ENCODE measurements at regions not wholly inside any gene's neighbourhood (a gene's known extent, or its start where the extent isn't known, plus 50 kb on each side); places are given as distances from the start of the nearest gene placed in this dataset.

DNA sequence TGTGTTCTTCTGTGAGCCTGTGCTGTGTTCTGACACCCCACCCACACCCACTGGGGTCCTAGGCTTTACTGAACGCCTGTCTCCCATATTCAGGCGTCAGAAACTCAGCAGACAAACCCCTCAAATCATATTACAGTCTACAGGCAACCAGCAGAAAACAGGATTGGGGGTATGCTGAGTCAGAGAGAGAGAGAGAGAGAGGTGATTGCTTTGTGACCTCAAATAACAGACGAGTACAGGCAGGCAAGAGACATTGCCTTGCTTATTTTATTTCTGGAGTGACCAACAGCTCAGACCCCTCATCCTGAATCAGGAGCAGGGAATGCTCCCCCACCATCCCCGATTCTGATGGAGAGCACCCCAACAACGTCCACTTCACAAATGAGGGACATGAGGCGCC, 473.9 kb downstream of the PMP22 start:
- Mint-ChIP-seq H3K4me3 (ENCODE audit: low read depth, unreplicated experiment) (no peak overlapping the region), H3K27ac (ENCODE audit: unreplicated experiment) (no peak overlapping the region)

GRCh38 chr17:14790521-14790920, 474.6 kb downstream of the PMP22 start:
- no peaks in the 10 kb centered on the region for H3K4me1 Mint-ChIP-seq (ENCODE audit: low read depth, unreplicated experiment)
- BruUV-seq (replicated peaks) = no TSS peak
- no peak for DNase-seq
- intact Hi-C loops (cut with micrococcal nuclease; ENCODE audit: unreplicated experiment) = no loop called here
- no peak for TF ChIP-seq CTCF (IDR thresholded peaks at IDR 0.05; ENCODE audit: unreplicated experiment)
- H3K27ac Mint-ChIP-seq (ENCODE audit: unreplicated experiment) = no peak overlapping the region
- peaks cover 8% of the 10 kb centered on the region for H3K9me3 Mint-ChIP-seq (ENCODE audit: low read depth, unreplicated experiment)
- no peaks in the 10 kb centered on the region for H3K27me3 Mint-ChIP-seq (ENCODE audit: unreplicated experiment)
- CTCF ChIA-PET = interaction anchor here (0.7 kb wide), 1 partner anchor 17 kb away, joined by 3 read pairs; no protein-coding TSS in a partner anchor
- no peaks in the 10 kb centered on the region for H3K36me3 Mint-ChIP-seq (ENCODE audit: insufficient read depth, unreplicated experiment)
- H3K4me3 Mint-ChIP-seq (ENCODE audit: low read depth, unreplicated experiment) = no peak overlapping the region

More for the DNA sequence above, 473.9 kb downstream of the PMP22 start:
- Mint-ChIP-seq H3K4me1 (ENCODE audit: low read depth, unreplicated experiment) (no peaks in the 10 kb centered on the region), H3K36me3 (ENCODE audit: insufficient read depth, unreplicated experiment) (no peaks in the 10 kb centered on the region), H3K9me3 (ENCODE audit: low read depth, unreplicated experiment) (peaks cover 8% of the 10 kb centered on the region), H3K27me3 (ENCODE audit: unreplicated experiment) (no peaks in the 10 kb centered on the region)
- TF ChIP-seq CTCF (IDR thresholded peaks at IDR 0.05; ENCODE audit: unreplicated experiment) = no peak
- no TSS peak for BruUV-seq (replicated peaks)
- intact Hi-C loops (cut with micrococcal nuclease; ENCODE audit: unreplicated experiment) = no loop called here
- CTCF ChIA-PET = no interaction called here
- DNase-seq = no peak

GRCh38 chr17:14784997-14785696, 480.0 kb downstream of the PMP22 start:
- BruUV-seq (replicated peaks) = no TSS peak
- CTCF ChIA-PET = no interaction called here
- no peaks in the 10 kb centered on the region for H3K27me3 Mint-ChIP-seq (ENCODE audit: unreplicated experiment)
- TF ChIP-seq CTCF (IDR thresholded peaks at IDR 0.05; ENCODE audit: unreplicated experiment) = no peak
- intact Hi-C loops (cut with micrococcal nuclease; ENCODE audit: unreplicated experiment) = loop anchor here (10.0 kb wide), 1 partner anchor 1190 kb away; no protein-coding TSS in a partner anchor
- H3K9me3 Mint-ChIP-seq (ENCODE audit: low read depth, unreplicated experiment) = peaks cover 4% of the 10 kb centered on the region
- H3K36me3 Mint-ChIP-seq (ENCODE audit: insufficient read depth, unreplicated experiment) = no peaks in the 10 kb centered on the region
- H3K4me1 Mint-ChIP-seq (ENCODE audit: low read depth, unreplicated experiment) = no peaks in the 10 kb centered on the region
- peak; percentile 16 for DNase-seq
- H3K27ac Mint-ChIP-seq (ENCODE audit: unreplicated experiment) = no peak overlapping the region
- no peak overlapping the region for H3K4me3 Mint-ChIP-seq (ENCODE audit: low read depth, unreplicated experiment)

DNA sequence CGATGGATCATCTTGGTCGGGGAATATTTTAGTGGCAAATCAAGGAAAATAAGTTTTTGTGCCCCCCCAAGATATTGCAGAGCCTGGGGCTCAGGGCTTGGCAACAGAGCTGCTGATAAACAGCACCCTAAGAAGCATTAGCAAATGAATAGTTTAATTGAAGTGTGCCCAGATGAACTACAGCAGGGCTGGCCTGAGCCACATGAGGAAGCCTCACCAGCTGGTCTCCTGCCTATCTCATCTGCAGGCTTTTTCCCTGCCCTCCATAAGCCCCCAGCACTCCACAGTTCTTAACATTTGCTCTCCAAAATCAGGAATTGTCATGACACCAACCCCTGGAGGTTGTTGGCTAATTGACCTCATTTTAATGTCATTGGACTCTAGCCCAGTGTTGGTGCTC, 480.2 kb downstream of the HS3ST3B1 start:
- no TSS peak for BruUV-seq (replicated peaks)
- Mint-ChIP-seq H3K4me3 (ENCODE audit: low read depth, unreplicated experiment) (no peak overlapping the region), H3K9me3 (ENCODE audit: low read depth, unreplicated experiment) (no peaks in the 10 kb centered on the region), H3K27me3 (ENCODE audit: unreplicated experiment) (no peaks in the 10 kb centered on the region), H3K4me1 (ENCODE audit: low read depth, unreplicated experiment) (no peaks in the 10 kb centered on the region), H3K36me3 (ENCODE audit: insufficient read depth, unreplicated experiment) (no peaks in the 10 kb centered on the region), H3K27ac (ENCODE audit: unreplicated experiment) (no peak overlapping the region)
- intact Hi-C loops (cut with micrococcal nuclease; ENCODE audit: unreplicated experiment) = loop anchor here (10.0 kb wide), 1 partner anchor 1186 kb away; no protein-coding TSS in a partner anchor
- no peak for DNase-seq
- CTCF ChIA-PET = no interaction called here
- TF ChIP-seq CTCF (IDR thresholded peaks at IDR 0.05; ENCODE audit: unreplicated experiment) = no peak

Measured in Calu3 (cell line).